HL-60 (cell line): ENCODE measurements at regions not wholly inside any gene's neighbourhood (a gene's known extent, or its start where the extent isn't known, plus 50 kb on each side); places are given as distances from the start of the nearest gene placed in this dataset.

Experiments
- GABPA ChIP-seq: IDR thresholded peaks from 2 replicates; pipeline ENCODE4 v1.6.1; 2012; ENCODE audit warnings: low read depth
- POLR2AphosphoS5 ChIP-seq: IDR thresholded peaks from 2 replicates; pipeline ENCODE4 v1.6.1; 2012; ENCODE audit warnings: low read depth
- TF ChIP-seq, protein P1 (sequence below): IDR thresholded peaks from one replicate; pipeline ENCODE4 v1.5.1; 2011; ENCODE audit warnings: low read length, control low read depth, inconsistent platforms; ENCODE audit not compliant: insufficient read depth
- TF ChIP-seq, protein P2 (sequence below): IDR thresholded peaks from 2 replicates; pipeline ENCODE4 v1.6.1; 2012; ENCODE audit warnings: low read depth; ENCODE audit not compliant: insufficient replicate concordance

DNA sequence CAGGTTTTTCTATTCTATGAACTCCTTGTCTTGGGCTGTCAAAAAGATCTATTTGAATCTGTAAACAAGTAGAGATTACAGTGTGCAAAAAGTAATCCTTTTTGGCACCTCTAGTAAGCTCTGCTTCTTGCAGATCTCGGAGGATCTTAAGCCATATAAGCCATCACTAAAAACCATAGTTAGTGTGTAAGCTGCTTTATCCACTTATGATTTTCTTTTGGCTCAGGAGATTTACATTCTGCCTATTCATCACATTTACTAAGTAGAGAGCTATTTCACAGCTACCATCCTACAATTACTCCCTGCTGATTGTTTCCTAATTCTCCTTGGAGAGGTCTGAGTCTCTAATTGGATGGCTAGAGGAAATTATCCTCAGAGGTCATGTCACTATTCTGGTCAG, 385.7 kb downstream of the AASDHPPT start:
- TF ChIP-seq, protein P1, sequence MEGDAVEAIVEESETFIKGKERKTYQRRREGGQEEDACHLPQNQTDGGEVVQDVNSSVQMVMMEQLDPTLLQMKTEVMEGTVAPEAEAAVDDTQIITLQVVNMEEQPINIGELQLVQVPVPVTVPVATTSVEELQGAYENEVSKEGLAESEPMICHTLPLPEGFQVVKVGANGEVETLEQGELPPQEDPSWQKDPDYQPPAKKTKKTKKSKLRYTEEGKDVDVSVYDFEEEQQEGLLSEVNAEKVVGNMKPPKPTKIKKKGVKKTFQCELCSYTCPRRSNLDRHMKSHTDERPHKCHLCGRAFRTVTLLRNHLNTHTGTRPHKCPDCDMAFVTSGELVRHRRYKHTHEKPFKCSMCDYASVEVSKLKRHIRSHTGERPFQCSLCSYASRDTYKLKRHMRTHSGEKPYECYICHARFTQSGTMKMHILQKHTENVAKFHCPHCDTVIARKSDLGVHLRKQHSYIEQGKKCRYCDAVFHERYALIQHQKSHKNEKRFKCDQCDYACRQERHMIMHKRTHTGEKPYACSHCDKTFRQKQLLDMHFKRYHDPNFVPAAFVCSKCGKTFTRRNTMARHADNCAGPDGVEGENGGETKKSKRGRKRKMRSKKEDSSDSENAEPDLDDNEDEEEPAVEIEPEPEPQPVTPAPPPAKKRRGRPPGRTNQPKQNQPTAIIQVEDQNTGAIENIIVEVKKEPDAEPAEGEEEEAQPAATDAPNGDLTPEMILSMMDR: no peak
- TF ChIP-seq POLR2AphosphoS5 (no peak), GABPA (no peak)
- TF ChIP-seq, protein P2, sequence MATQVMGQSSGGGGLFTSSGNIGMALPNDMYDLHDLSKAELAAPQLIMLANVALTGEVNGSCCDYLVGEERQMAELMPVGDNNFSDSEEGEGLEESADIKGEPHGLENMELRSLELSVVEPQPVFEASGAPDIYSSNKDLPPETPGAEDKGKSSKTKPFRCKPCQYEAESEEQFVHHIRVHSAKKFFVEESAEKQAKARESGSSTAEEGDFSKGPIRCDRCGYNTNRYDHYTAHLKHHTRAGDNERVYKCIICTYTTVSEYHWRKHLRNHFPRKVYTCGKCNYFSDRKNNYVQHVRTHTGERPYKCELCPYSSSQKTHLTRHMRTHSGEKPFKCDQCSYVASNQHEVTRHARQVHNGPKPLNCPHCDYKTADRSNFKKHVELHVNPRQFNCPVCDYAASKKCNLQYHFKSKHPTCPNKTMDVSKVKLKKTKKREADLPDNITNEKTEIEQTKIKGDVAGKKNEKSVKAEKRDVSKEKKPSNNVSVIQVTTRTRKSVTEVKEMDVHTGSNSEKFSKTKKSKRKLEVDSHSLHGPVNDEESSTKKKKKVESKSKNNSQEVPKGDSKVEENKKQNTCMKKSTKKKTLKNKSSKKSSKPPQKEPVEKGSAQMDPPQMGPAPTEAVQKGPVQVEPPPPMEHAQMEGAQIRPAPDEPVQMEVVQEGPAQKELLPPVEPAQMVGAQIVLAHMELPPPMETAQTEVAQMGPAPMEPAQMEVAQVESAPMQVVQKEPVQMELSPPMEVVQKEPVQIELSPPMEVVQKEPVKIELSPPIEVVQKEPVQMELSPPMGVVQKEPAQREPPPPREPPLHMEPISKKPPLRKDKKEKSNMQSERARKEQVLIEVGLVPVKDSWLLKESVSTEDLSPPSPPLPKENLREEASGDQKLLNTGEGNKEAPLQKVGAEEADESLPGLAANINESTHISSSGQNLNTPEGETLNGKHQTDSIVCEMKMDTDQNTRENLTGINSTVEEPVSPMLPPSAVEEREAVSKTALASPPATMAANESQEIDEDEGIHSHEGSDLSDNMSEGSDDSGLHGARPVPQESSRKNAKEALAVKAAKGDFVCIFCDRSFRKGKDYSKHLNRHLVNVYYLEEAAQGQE: no peak
